ENCODE measurements at regions not wholly inside any gene's neighbourhood (a gene's known extent, or its start where the extent isn't known, plus 50 kb on each side); places are given as distances from the start of the nearest gene placed in this dataset.

- Histone ChIP-seq H3K4me3 (no peak overlapping the region), H3K4me1 (no peaks in the 10 kb centered on the region), H3K9me3 (no peaks in the 10 kb centered on the region), H3K27ac (no peak overlapping the region), H3K27me3 (no peaks in the 10 kb centered on the region), H3K36me3 (no peaks in the 10 kb centered on the region)
- no peak for DNase-seq (ENCODE audit: extremely low spot score in 2 of 2)
- no peak for TF ChIP-seq POLR2AphosphoS5 (IDR thresholded peaks at IDR 0.05; ENCODE audit: insufficient read depth in 1 of 2, low read depth in 1 of 2)
- no peak for TF ChIP-seq POLR2A (IDR thresholded peaks at IDR 0.05)
- TF ChIP-seq, protein P1, sequence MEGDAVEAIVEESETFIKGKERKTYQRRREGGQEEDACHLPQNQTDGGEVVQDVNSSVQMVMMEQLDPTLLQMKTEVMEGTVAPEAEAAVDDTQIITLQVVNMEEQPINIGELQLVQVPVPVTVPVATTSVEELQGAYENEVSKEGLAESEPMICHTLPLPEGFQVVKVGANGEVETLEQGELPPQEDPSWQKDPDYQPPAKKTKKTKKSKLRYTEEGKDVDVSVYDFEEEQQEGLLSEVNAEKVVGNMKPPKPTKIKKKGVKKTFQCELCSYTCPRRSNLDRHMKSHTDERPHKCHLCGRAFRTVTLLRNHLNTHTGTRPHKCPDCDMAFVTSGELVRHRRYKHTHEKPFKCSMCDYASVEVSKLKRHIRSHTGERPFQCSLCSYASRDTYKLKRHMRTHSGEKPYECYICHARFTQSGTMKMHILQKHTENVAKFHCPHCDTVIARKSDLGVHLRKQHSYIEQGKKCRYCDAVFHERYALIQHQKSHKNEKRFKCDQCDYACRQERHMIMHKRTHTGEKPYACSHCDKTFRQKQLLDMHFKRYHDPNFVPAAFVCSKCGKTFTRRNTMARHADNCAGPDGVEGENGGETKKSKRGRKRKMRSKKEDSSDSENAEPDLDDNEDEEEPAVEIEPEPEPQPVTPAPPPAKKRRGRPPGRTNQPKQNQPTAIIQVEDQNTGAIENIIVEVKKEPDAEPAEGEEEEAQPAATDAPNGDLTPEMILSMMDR (IDR thresholded peaks at IDR 0.05) = no peak
- intact Hi-C loops (cut with DNase I) = no loop called here
Observed at GRCh38 chr9:12516031-12516430, 177.2 kb upstream of the TYRP1 start.

- H3K27ac ChIP-seq = no peak overlapping the region
- TF ChIP-seq, protein P1 (IDR thresholded peaks at IDR 0.05) = no peak
- TF ChIP-seq POLR2A (IDR thresholded peaks at IDR 0.05) (no peak), POLR2AphosphoS5 (IDR thresholded peaks at IDR 0.05; ENCODE audit: insufficient read depth in 1 of 2, low read depth in 1 of 2) (no peak)
- H3K27me3 ChIP-seq = no peaks in the 10 kb centered on the region
- H3K4me1 ChIP-seq = no peaks in the 10 kb centered on the region
- no peak for DNase-seq (ENCODE audit: extremely low spot score in 2 of 2)
- no peaks in the 10 kb centered on the region for H3K9me3 ChIP-seq
- no peak overlapping the region for H3K4me3 ChIP-seq
- no peaks in the 10 kb centered on the region for H3K36me3 ChIP-seq
- intact Hi-C loops (cut with DNase I) = no loop called here
Observed at GRCh38 chr9:12516573-12516972, 176.6 kb upstream of the TYRP1 start.

- H3K27ac ChIP-seq = no peak overlapping the region
- no peak for DNase-seq (ENCODE audit: extremely low spot score in 2 of 2)
- intact Hi-C loops (cut with DNase I) = no loop called here
- no peaks in the 10 kb centered on the region for H3K27me3 ChIP-seq
- no peaks in the 10 kb centered on the region for H3K9me3 ChIP-seq
- TF ChIP-seq POLR2AphosphoS5 (IDR thresholded peaks at IDR 0.05; ENCODE audit: insufficient read depth in 1 of 2, low read depth in 1 of 2) (no peak), POLR2A (IDR thresholded peaks at IDR 0.05) (no peak)
- TF ChIP-seq, protein P1 (IDR thresholded peaks at IDR 0.05) = no peak
- H3K4me1 ChIP-seq = no peaks in the 10 kb centered on the region
- H3K36me3 ChIP-seq = no peaks in the 10 kb centered on the region
- H3K4me3 ChIP-seq = no peak overlapping the region
Observed at GRCh38 chr9:12538842-12539579, 154.2 kb upstream of the TYRP1 start.

DNA sequence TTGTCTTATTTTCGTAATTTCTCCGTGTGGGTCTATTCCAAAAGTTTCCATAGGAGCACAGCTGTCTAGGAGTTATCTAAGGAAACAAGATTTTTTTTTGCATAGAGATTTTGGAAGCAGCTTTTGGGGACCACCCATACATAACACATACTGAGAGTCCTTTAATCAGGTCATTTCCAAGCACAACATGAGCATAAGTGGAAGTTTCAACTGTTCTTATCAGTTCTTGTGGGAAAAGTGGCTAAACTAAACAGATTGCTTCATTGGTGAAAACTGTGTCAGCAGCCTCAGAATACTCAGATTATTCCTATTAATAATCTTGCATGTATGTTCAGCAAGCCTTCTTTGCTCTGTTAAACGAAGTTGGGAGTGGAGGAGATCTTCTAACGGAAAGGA, 153.6 kb upstream of the TYRP1 start:
- Histone ChIP-seq H3K36me3 (no peaks in the 10 kb centered on the region), H3K4me3 (no peak overlapping the region), H3K4me1 (no peaks in the 10 kb centered on the region), H3K27ac (no peak overlapping the region), H3K27me3 (no peaks in the 10 kb centered on the region), H3K9me3 (no peaks in the 10 kb centered on the region)
- no peak for DNase-seq (ENCODE audit: extremely low spot score in 2 of 2)
- TF ChIP-seq POLR2AphosphoS5 (IDR thresholded peaks at IDR 0.05; ENCODE audit: insufficient read depth in 1 of 2, low read depth in 1 of 2) = no peak
- TF ChIP-seq, protein P1 (IDR thresholded peaks at IDR 0.05) = no peak
- TF ChIP-seq POLR2A (IDR thresholded peaks at IDR 0.05) = no peak
- intact Hi-C loops (cut with DNase I) = no loop called here

DNA sequence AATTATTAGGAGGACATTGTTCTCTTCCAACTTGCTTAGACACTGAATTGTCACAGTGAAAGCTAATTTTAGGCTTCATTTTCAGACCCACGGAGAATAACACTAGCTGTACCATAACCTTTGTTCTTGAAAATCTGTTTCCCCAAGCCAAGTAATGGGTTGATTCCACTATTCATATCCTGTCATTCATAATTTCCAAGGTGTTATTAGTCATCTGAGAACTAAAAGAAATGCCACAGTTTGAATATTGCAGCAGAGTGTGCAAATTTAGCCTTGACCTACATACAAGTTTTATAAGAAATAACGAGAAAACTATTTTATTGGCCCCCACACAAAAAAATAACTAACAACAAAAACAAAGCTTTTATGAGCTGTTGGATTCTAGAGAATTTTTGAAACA, 148.5 kb upstream of the TYRP1 start:
- intact Hi-C loops (cut with DNase I) = no loop called here
- no peak overlapping the region for H3K27ac ChIP-seq
- DNase-seq (ENCODE audit: extremely low spot score in 2 of 2) = no peak
- H3K27me3 ChIP-seq = no peaks in the 10 kb centered on the region
- no peak overlapping the region for H3K4me3 ChIP-seq
- H3K36me3 ChIP-seq = no peaks in the 10 kb centered on the region
- H3K9me3 ChIP-seq = no peaks in the 10 kb centered on the region
- no peaks in the 10 kb centered on the region for H3K4me1 ChIP-seq
- TF ChIP-seq POLR2A (IDR thresholded peaks at IDR 0.05) (no peak), POLR2AphosphoS5 (IDR thresholded peaks at IDR 0.05; ENCODE audit: insufficient read depth in 1 of 2, low read depth in 1 of 2) (no peak)
- TF ChIP-seq, protein P1 (IDR thresholded peaks at IDR 0.05) = no peak

Data from vagina (tissue), 2 donors.